ENCODE measurements at regions not wholly inside any gene's neighbourhood (a gene's known extent, or its start where the extent isn't known, plus 50 kb on each side); places are given as distances from the start of the nearest gene placed in this dataset.

- no peak for TF ChIP-seq EZH2 (IDR thresholded peaks at IDR 0.05; ENCODE audit: borderline replicate concordance, low read depth, low read length, severe bottlenecking)
- TF ChIP-seq CTCF (IDR thresholded peaks at IDR 0.05; ENCODE audit: extremely low read depth in 1 of 2, insufficient read depth in 1 of 2, low read depth in 1 of 2, low read length in 2 of 2) = no peak
- no peak for TF ChIP-seq JUN (IDR thresholded peaks at IDR 0.05; ENCODE audit: borderline replicate concordance, insufficient read depth, insufficient read length, low read depth)
- no peak for TF ChIP-seq POLR2AphosphoS5 (IDR thresholded peaks at IDR 0.05; ENCODE audit: insufficient read depth, low read depth, low read length)
- no peak for TF ChIP-seq FOS (IDR thresholded peaks at IDR 0.05; ENCODE audit: borderline replicate concordance, insufficient read depth, low read length)
- FAIRE-seq (no peak), DNase-seq (ENCODE audit: low read depth, low spot score) (no peak)
- Histone ChIP-seq H3K4me2 (ENCODE audit: insufficient read depth, low read length) (no peak overlapping the region), H4K20me1 (replicated peaks; ENCODE audit: control insufficient read depth, extremely low read depth, insufficient read depth, low read length) (no peaks in the 10 kb centered on the region), H3K9ac (replicated peaks; ENCODE audit: extremely low read depth, insufficient read depth, low read length) (no peak overlapping the region), H2AFZ (ENCODE audit: low read depth, low read length) (no peak overlapping the region), H3K27me3 (ENCODE audit: control insufficient read depth in 2 of 2, insufficient read depth in 2 of 2, low read length in 2 of 2) (no peaks in the 10 kb centered on the region), H3K36me3 (ENCODE audit: control insufficient read depth in 2 of 2, extremely low read depth in 1 of 2, insufficient read depth in 2 of 2, low read length in 2 of 2) (no peaks in the 10 kb centered on the region), H3K9me1 (replicated peaks; ENCODE audit: control insufficient read depth, extremely low read depth, insufficient read depth, low read length) (no peaks in the 10 kb centered on the region), H3K27ac (ENCODE audit: insufficient read depth, low read depth, low read length) (no peak overlapping the region), H3K4me1 (ENCODE audit: control insufficient read depth, extremely low read depth, insufficient read depth, low read length) (no peaks in the 10 kb centered on the region), H3K79me2 (ENCODE audit: control insufficient read depth, insufficient read depth, low read length) (no peaks in the 10 kb centered on the region), H3K4me3 (replicated peaks in 1 of 3; ENCODE audit: insufficient read depth in 1 of 3, low read depth in 1 of 3, low read length in 3 of 3) (no peak overlapping the region), H3K9me3 (replicated peaks; ENCODE audit: control insufficient read depth, insufficient read depth, low read length) (no peaks in the 10 kb centered on the region)
- dilution Hi-C loops (cut with MboI; ENCODE audit: extremely low pct_ligation_motif_present, low sequenced_read_pairs) = no loop called here
- intact Hi-C loops (cut with micrococcal nuclease) = no loop called here
- BruUV-seq (replicated peaks) = no TSS peak
- ChIA-PET CTCF (no interaction called here), POLR2A (no interaction called here)
Measured at GRCh38 chr13:63954683-63955082, 2539.0 kb upstream of the PCDH20 start.

- TF ChIP-seq MAX (IDR thresholded peaks at IDR 0.05; ENCODE audit: insufficient read depth, insufficient read length) (no peak), EZH2 (IDR thresholded peaks at IDR 0.05; ENCODE audit: borderline replicate concordance, low read depth, low read length, severe bottlenecking) (no peak), FOS (IDR thresholded peaks at IDR 0.05; ENCODE audit: borderline replicate concordance, insufficient read depth, low read length) (peak; percentile 26)
- intact Hi-C loops (cut with micrococcal nuclease) = no loop called here
- Histone ChIP-seq H3K79me2 (ENCODE audit: control insufficient read depth, insufficient read depth, low read length) (no peaks in the 10 kb centered on the region), H3K4me1 (ENCODE audit: control insufficient read depth, extremely low read depth, insufficient read depth, low read length) (no peaks in the 10 kb centered on the region), H3K36me3 (ENCODE audit: control insufficient read depth in 2 of 2, extremely low read depth in 1 of 2, insufficient read depth in 2 of 2, low read length in 2 of 2) (no peaks in the 10 kb centered on the region), H3K9me1 (replicated peaks; ENCODE audit: control insufficient read depth, extremely low read depth, insufficient read depth, low read length) (no peaks in the 10 kb centered on the region), H3K9ac (replicated peaks; ENCODE audit: extremely low read depth, insufficient read depth, low read length) (no peak overlapping the region), H3K4me3 (replicated peaks in 1 of 3; ENCODE audit: insufficient read depth in 1 of 3, low read depth in 1 of 3, low read length in 3 of 3) (no peak overlapping the region), H3K9me3 (replicated peaks; ENCODE audit: control insufficient read depth, insufficient read depth, low read length) (no peaks in the 10 kb centered on the region), H3K27me3 (ENCODE audit: control insufficient read depth in 2 of 2, insufficient read depth in 2 of 2, low read length in 2 of 2) (no peaks in the 10 kb centered on the region), H3K27ac (ENCODE audit: insufficient read depth, low read depth, low read length) (no peak overlapping the region), H4K20me1 (replicated peaks; ENCODE audit: control insufficient read depth, extremely low read depth, insufficient read depth, low read length) (no peaks in the 10 kb centered on the region), H2AFZ (ENCODE audit: low read depth, low read length) (no peak overlapping the region), H3K4me2 (ENCODE audit: insufficient read depth, low read length) (no peak overlapping the region)
- dilution Hi-C loops (cut with MboI; ENCODE audit: extremely low pct_ligation_motif_present, low sequenced_read_pairs) = no loop called here
- CTCF ChIA-PET = interaction anchor here (1.8 kb wide), 1 partner anchor 11 kb away, joined by 4 read pairs; no protein-coding TSS in a partner anchor
- no TSS peak for BruUV-seq (replicated peaks)
- FAIRE-seq (no peak), DNase-seq (ENCODE audit: low read depth, low spot score) (peak; percentile 16)
- POLR2A ChIA-PET = no interaction called here
Measured at GRCh38 chr13:63948045-63948444, 2532.4 kb upstream of the PCDH20 start.

Data from endothelial cell of umbilical vein (primary cell).